ENCODE measurements at regions not wholly inside any gene's neighbourhood (a gene's known extent, or its start where the extent isn't known, plus 50 kb on each side); places are given as distances from the start of the nearest gene placed in this dataset.
"Not testable (repeated sequence)": the region's sequence is repeated elsewhere in the genome, so short reads cannot be mapped to it uniquely, and the experiment has no call there.

GRCh38 chr7:54355842-54356241 is 186.3 kb upstream of the VSTM2A start:
- ChIA-PET CTCF (no interaction called here), POLR2A (no interaction called here)
- Mint-ChIP-seq H3K4me3 (no peak overlapping the region), H3K9me3 (peaks cover 8% of the 10 kb centered on the region), H3K36me3 (ENCODE audit: low read depth) (no peaks in the 10 kb centered on the region), H3K4me1 (no peaks in the 10 kb centered on the region), H3K27ac (no peak overlapping the region), H3K27me3 (no peaks in the 10 kb centered on the region)
- DNase-seq: no peak

GRCh38 chr7:54360075-54360840 is 181.9 kb upstream of the VSTM2A start:
- no peaks in the 10 kb centered on the region for H3K4me1 Mint-ChIP-seq
- ChIA-PET CTCF (no interaction called here), POLR2A (no interaction called here)
- H3K4me3 Mint-ChIP-seq: no peak overlapping the region
- H3K27ac Mint-ChIP-seq: no peak overlapping the region
- H3K27me3 Mint-ChIP-seq: no peaks in the 10 kb centered on the region
- DNase-seq: no peak
- H3K9me3 Mint-ChIP-seq: peaks cover 7% of the 10 kb centered on the region
- no peaks in the 10 kb centered on the region for H3K36me3 Mint-ChIP-seq (ENCODE audit: low read depth)

DNA sequence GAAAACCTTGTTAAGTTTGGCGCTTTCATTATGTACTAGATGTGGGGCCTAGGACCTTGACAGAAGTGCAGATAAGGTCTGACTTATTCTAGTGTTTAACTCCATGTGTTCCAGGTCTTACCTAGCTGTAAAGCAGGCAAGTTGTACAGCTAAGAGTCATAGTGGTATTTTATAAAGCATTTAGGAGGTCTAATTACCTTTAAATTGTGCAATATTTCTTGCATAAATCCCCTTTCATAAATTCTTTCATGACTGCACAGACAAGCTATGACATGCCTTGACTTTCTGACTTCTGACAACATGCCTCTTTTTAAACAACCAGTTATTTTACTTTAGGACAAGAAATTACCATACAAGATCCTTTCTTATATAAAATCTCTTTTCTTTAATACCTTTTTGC is 151.6 kb upstream of the VSTM2A start:
- ChIA-PET CTCF (no interaction called here), POLR2A (no interaction called here)
- Mint-ChIP-seq H3K27ac (no peak overlapping the region), H3K4me3 (no peak overlapping the region), H3K9me3 (peaks cover 9% of the 10 kb centered on the region), H3K4me1 (no peaks in the 10 kb centered on the region), H3K36me3 (ENCODE audit: low read depth) (no peaks in the 10 kb centered on the region), H3K27me3 (no peaks in the 10 kb centered on the region)
- no peak for DNase-seq

DNA sequence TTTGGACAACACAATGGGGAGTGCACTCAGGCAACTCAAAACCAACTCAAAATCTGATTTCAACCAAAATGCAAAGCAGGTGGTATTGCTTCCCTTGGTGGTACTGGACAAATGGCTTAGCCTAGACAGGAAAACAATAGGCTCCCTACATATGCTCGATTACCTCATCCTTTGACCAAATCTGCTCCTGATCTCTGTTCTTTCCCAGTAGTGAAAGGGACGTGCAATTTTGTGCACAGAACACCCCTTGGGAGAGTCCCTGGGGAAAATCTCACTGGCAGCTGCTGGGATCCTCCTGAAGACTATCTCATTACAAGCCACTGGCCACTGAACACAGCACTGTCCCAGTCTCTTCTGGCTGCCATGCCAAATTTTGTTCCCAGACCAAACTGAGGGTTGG is 149.2 kb upstream of the VSTM2A start:
- POLR2A ChIA-PET: no interaction called here

DNA sequence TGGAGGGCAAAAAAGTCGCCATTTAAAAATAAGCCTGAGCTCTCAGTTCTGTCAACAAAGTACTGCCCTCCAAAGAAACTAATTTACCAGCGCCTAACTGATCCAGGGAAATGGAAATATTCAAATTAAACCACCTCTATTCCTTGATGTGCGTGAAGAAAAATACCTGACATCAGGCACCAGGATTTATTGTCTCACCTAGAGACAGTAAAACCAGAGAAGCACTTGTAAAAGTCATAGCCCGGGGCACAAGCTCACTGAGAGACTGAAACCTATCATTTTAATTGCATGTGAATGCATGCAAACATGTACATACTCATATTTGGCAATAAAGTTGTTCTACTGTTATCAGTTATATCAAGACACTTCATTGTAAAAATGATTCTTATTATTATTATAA is 147.3 kb upstream of the VSTM2A start:
- CTCF ChIA-PET: no interaction called here
- POLR2A ChIA-PET: no interaction called here
- Mint-ChIP-seq H3K27ac (no peak overlapping the region), H3K4me3 (no peak overlapping the region), H3K27me3 (no peaks in the 10 kb centered on the region), H3K9me3 (peaks cover 3% of the 10 kb centered on the region), H3K36me3 (ENCODE audit: low read depth) (no peaks in the 10 kb centered on the region), H3K4me1 (no peaks in the 10 kb centered on the region)
- no peak for DNase-seq

More for the DNA sequence above, 149.2 kb upstream of the VSTM2A start:
- Mint-ChIP-seq H3K9me3 (peaks cover 5% of the 10 kb centered on the region), H3K27ac (no peak overlapping the region), H3K4me1 (no peaks in the 10 kb centered on the region), H3K27me3 (no peaks in the 10 kb centered on the region), H3K36me3 (ENCODE audit: low read depth) (no peaks in the 10 kb centered on the region), H3K4me3 (no peak overlapping the region)
- CTCF ChIA-PET: no interaction called here
- DNase-seq: no peak

- POLR2A ChIA-PET: no interaction called here
- peak; percentile 17 for DNase-seq
- Mint-ChIP-seq H3K27ac (no peak overlapping the region), H3K27me3 (no peaks in the 10 kb centered on the region), H3K36me3 (ENCODE audit: low read depth) (no peaks in the 10 kb centered on the region), H3K9me3 (no peaks in the 10 kb centered on the region), H3K4me3 (no peak overlapping the region), H3K4me1 (no peaks in the 10 kb centered on the region)
- CTCF ChIA-PET: no interaction called here
Observed at GRCh38 chr7:54397836-54398612, 144.2 kb upstream of the VSTM2A start.

DNA sequence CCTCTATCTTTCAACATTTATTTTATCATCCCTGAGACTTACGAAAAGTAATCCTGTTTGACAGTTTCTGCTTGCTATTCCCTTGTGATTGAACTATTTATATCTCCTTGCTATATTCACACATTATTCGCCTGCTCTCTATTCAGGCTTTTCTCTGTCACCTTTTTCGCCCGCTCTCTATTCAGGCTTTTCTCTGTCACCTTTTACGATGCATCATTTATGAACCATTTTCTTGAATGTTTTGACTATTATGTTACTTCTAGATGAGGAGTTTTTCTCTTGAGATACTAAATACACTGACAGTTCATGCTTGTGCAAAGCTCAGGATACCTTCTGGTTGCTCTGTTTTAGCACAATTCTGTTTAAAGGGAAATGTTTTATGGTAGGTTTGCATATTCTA is 143.3 kb upstream of the VSTM2A start:
- no peaks in the 10 kb centered on the region for H3K36me3 Mint-ChIP-seq (ENCODE audit: low read depth)
- CTCF ChIA-PET: no interaction called here
- no peaks in the 10 kb centered on the region for H3K9me3 Mint-ChIP-seq
- no peaks in the 10 kb centered on the region for H3K27me3 Mint-ChIP-seq
- no peak overlapping the region for H3K4me3 Mint-ChIP-seq
- H3K27ac Mint-ChIP-seq: no peak overlapping the region
- no peak for DNase-seq
- H3K4me1 Mint-ChIP-seq: no peaks in the 10 kb centered on the region
- POLR2A ChIA-PET: no interaction called here

DNA sequence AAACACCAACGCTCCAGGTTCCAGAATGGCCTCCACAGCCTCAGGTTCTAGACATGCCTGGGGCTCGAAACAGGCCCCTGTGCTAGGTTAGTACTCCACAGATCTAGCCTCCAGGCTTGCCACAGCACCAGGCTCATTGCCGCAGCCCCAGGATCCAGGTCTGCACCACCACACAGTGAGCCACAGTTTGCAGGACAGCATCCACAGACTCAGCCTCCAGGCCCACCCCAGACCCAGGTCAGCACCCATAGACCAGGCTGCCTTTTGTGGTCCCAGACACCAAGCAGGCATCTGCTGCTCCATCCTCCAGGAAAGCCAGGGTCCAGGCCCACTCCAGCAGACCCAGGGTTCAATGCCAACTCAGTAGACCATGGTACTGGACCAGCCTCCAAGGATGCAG is 132.3 kb upstream of the VSTM2A start:
- ChIA-PET POLR2A (no interaction called here), CTCF (no interaction called here)
- Mint-ChIP-seq H3K27me3 (no peaks in the 10 kb centered on the region), H3K9me3 (peaks cover 22% of the 10 kb centered on the region), H3K36me3 (ENCODE audit: low read depth) (no peaks in the 10 kb centered on the region), H3K4me3 (no peak overlapping the region), H3K27ac (no peak overlapping the region), H3K4me1 (no peaks in the 10 kb centered on the region)
- DNase-seq: no peak

- Mint-ChIP-seq H3K4me1 (no peaks in the 10 kb centered on the region), H3K27me3 (no peaks in the 10 kb centered on the region), H3K4me3 (no peak overlapping the region), H3K9me3 (peaks cover 12% of the 10 kb centered on the region), H3K27ac (no peak overlapping the region), H3K36me3 (ENCODE audit: low read depth) (no peaks in the 10 kb centered on the region)
- POLR2A ChIA-PET: no interaction called here
- CTCF ChIA-PET: no interaction called here
- DNase-seq: no peak
Observed at GRCh38 chr7:54416678-54417077, 125.5 kb upstream of the VSTM2A start.

DNA sequence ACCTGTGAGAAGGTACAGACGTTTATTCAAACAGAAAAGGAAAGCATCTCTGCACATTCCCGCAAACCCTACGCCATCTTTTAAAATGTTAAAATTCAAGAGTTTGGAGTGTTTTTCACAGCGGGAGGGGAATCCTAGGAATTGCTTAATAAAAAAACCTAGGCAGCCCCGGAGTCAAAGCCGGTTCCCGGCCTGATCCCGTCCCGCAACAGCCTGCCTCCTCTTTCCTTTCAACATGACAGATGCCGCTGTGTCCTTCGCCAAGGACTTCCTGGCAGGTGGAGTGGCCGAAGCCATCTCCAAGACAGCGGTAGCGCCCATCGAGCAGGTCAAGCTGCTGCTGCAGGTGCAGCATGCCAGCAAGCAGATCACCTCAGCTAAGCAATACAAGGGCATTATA is 123.0 kb upstream of the VSTM2A start:
- no peak for DNase-seq
- H3K4me3 Mint-ChIP-seq: no peak overlapping the region
- no peaks in the 10 kb centered on the region for H3K4me1 Mint-ChIP-seq
- H3K27ac Mint-ChIP-seq: no peak overlapping the region
- POLR2A ChIA-PET: no interaction called here
- CTCF ChIA-PET: no interaction called here
- H3K36me3 Mint-ChIP-seq (ENCODE audit: low read depth): no peaks in the 10 kb centered on the region
- peaks cover 14% of the 10 kb centered on the region for H3K9me3 Mint-ChIP-seq
- H3K27me3 Mint-ChIP-seq: no peaks in the 10 kb centered on the region

- POLR2A ChIA-PET: no interaction called here
- Mint-ChIP-seq H3K4me1 (no peaks in the 10 kb centered on the region), H3K27me3 (no peaks in the 10 kb centered on the region), H3K27ac (no peak overlapping the region), H3K4me3 (no peak overlapping the region), H3K9me3 (peaks cover 8% of the 10 kb centered on the region), H3K36me3 (ENCODE audit: low read depth) (no peaks in the 10 kb centered on the region)
- CTCF ChIA-PET: no interaction called here
- no peak for DNase-seq
Observed at GRCh38 chr7:54426406-54426805, 115.8 kb upstream of the VSTM2A start.

GRCh38 chr7:54429111-54429510 is 113.1 kb upstream of the VSTM2A start:
- H3K4me1 Mint-ChIP-seq: no peaks in the 10 kb centered on the region
- no peak for DNase-seq
- ChIA-PET POLR2A (no interaction called here), CTCF (no interaction called here)
- no peaks in the 10 kb centered on the region for H3K36me3 Mint-ChIP-seq (ENCODE audit: low read depth)
- H3K27ac Mint-ChIP-seq: no peak overlapping the region
- no peaks in the 10 kb centered on the region for H3K27me3 Mint-ChIP-seq
- H3K9me3 Mint-ChIP-seq: peaks cover 7% of the 10 kb centered on the region
- H3K4me3 Mint-ChIP-seq: no peak overlapping the region

DNA sequence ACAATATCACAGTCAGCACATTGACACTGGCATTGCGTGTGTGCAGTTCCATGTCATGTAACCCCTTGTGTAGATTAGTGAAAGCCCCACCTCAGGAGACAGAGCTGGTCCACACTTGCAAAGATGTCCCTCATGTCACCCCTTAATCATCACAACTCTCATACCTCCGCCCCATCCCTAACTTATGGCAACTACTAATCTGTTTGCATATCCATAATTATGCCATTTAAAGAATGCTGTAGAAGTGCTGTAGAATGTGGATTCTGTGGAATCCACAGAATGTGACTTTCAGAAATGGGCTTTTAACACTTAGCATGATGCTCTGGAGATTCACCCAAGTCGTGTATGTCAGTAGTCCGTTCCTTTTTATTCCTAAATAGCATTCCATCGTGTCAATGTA is 102.8 kb upstream of the VSTM2A start:
- H3K27ac Mint-ChIP-seq: no peak overlapping the region
- H3K9me3 Mint-ChIP-seq: peaks cover 19% of the 10 kb centered on the region
- H3K4me1 Mint-ChIP-seq: no peaks in the 10 kb centered on the region
- POLR2A ChIA-PET: no interaction called here
- CTCF ChIA-PET: no interaction called here
- H3K4me3 Mint-ChIP-seq: no peak overlapping the region
- no peak for DNase-seq
- H3K27me3 Mint-ChIP-seq: no peaks in the 10 kb centered on the region
- no peaks in the 10 kb centered on the region for H3K36me3 Mint-ChIP-seq (ENCODE audit: low read depth)

DNA sequence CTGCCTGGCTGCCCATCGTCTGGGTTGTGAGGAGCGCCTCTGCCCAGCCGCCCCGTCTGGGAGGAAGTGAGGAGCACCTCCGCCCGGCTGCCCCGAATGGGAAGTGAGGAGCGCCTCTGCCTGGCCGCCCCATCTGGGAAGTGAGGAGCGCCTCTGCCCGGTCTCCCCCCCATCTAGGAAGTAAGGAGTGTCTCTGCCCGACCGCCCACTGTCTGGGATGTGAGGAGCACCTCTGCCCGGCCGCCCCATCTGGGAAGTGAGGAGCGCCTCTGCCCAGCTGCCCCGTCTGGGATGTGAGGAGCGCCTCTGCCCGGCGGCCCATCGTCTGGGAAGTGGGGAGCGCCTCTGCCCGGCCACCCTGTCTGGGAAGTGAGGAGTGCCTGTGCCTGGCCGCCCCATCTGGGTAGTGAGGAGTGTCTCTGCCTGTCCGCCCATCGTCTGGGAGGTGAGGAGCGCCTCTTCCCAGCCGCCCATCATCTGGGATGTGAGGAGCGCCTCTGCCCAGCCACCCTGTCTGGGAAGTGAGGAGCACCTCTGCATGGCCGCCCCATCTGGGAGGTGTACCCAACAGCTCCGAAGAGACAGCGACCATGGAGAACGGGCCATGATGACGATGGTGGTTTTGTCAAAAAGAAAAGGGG is 98.0 kb upstream of the VSTM2A start:
- H3K4me1 Mint-ChIP-seq; CTCF ChIA-PET; H3K9me3 Mint-ChIP-seq; H3K27ac Mint-ChIP-seq; DNase-seq; H3K27me3 Mint-ChIP-seq; H3K36me3 Mint-ChIP-seq (ENCODE audit: low read depth); H3K4me3 Mint-ChIP-seq; POLR2A ChIA-PET: not testable (repeated sequence)
